ENCODE measurements at regions not wholly inside any gene's neighbourhood (a gene's known extent, or its start where the extent isn't known, plus 50 kb on each side); places are given as distances from the start of the nearest gene placed in this dataset.

GRCh38 chr12:23029185-23029584 is 404.2 kb downstream of the ETNK1 start:
- Histone ChIP-seq H3K4me1 (ENCODE audit: insufficient read depth, low read length) (no peaks in the 10 kb centered on the region), H3K4me3 (ENCODE audit: low read length) (no peak overlapping the region), H3K27me3 (ENCODE audit: control insufficient read depth in 1 of 2, insufficient read depth in 2 of 2, low read length in 2 of 2) (no peaks in the 10 kb centered on the region), H3K9me3 (ENCODE audit: control insufficient read depth in 1 of 2, insufficient read depth in 1 of 2, low read length in 2 of 2) (no peaks in the 10 kb centered on the region), H3K36me3 (ENCODE audit: insufficient read depth, low read length) (no peaks in the 10 kb centered on the region), H3K27ac (ENCODE audit: low read depth in 1 of 2, low read length in 2 of 2) (no peak overlapping the region)
- CTCF ChIA-PET: no interaction called here
- no peak for TF ChIP-seq CTCF (IDR thresholded peaks at IDR 0.05)
- intact Hi-C loops (cut with DNase I, micrococcal nuclease): no loop called here
- no peak overlapping the region for H3K27ac Mint-ChIP-seq
- POLR2A ChIA-PET: no interaction called here
- no peaks in the 10 kb centered on the region for H3K9me3 Mint-ChIP-seq
- H3K4me1 Mint-ChIP-seq (ENCODE audit: low read depth): no peaks in the 10 kb centered on the region
- DNase-seq (no peak), ATAC-seq (ENCODE audit: poor library complexity) (no peak)
- no peaks in the 10 kb centered on the region for H3K27me3 Mint-ChIP-seq
- no peak overlapping the region for H3K4me3 Mint-ChIP-seq
- no peaks in the 10 kb centered on the region for H3K36me3 Mint-ChIP-seq (ENCODE audit: low read depth)

- CTCF ChIA-PET: no interaction called here
- no peaks in the 10 kb centered on the region for H3K4me1 ChIP-seq (ENCODE audit: insufficient read depth, low read length)
- DNase-seq (no peak), ATAC-seq (ENCODE audit: poor library complexity) (no peak)
- H3K27ac Mint-ChIP-seq: no peak overlapping the region
- no peak overlapping the region for H3K4me3 ChIP-seq (ENCODE audit: low read length)
- no peaks in the 10 kb centered on the region for H3K27me3 ChIP-seq (ENCODE audit: control insufficient read depth in 1 of 2, insufficient read depth in 2 of 2, low read length in 2 of 2)
- H3K4me3 Mint-ChIP-seq: no peak overlapping the region
- H3K36me3 Mint-ChIP-seq (ENCODE audit: low read depth): no peaks in the 10 kb centered on the region
- H3K36me3 ChIP-seq (ENCODE audit: insufficient read depth, low read length): no peaks in the 10 kb centered on the region
- H3K9me3 Mint-ChIP-seq: peaks cover 3% of the 10 kb centered on the region
- intact Hi-C loops (cut with DNase I, micrococcal nuclease): no loop called here
- no peak overlapping the region for H3K27ac ChIP-seq (ENCODE audit: low read depth in 1 of 2, low read length in 2 of 2)
- POLR2A ChIA-PET: no interaction called here
- TF ChIP-seq CTCF (IDR thresholded peaks at IDR 0.05): no peak
- no peaks in the 10 kb centered on the region for H3K4me1 Mint-ChIP-seq (ENCODE audit: low read depth)
- no peaks in the 10 kb centered on the region for H3K9me3 ChIP-seq (ENCODE audit: control insufficient read depth in 1 of 2, insufficient read depth in 1 of 2, low read length in 2 of 2)
- H3K27me3 Mint-ChIP-seq: no peaks in the 10 kb centered on the region
These were observed 414.9 kb downstream of the ETNK1 start for GRCh38 chr12:23039834-23040233.

- ChIA-PET POLR2A (no interaction called here), CTCF (interaction anchor here (0.7 kb wide), 1 partner anchor 86 kb away, joined by 3 read pairs; no protein-coding TSS in a partner anchor)
- Mint-ChIP-seq H3K27me3 (no peaks in the 10 kb centered on the region), H3K36me3 (ENCODE audit: low read depth) (no peaks in the 10 kb centered on the region), H3K4me1 (ENCODE audit: low read depth) (no peaks in the 10 kb centered on the region), H3K27ac (no peak overlapping the region), H3K4me3 (no peak overlapping the region), H3K9me3 (peaks cover 1% of the 10 kb centered on the region)
- H3K4me3 ChIP-seq (ENCODE audit: low read length): no peak overlapping the region
- no peak for TF ChIP-seq CTCF (IDR thresholded peaks at IDR 0.05)
- H3K36me3 ChIP-seq (ENCODE audit: insufficient read depth, low read length): no peaks in the 10 kb centered on the region
- H3K9me3 ChIP-seq (ENCODE audit: control insufficient read depth in 1 of 2, insufficient read depth in 1 of 2, low read length in 2 of 2): no peaks in the 10 kb centered on the region
- DNase-seq: no peak
- intact Hi-C loops (cut with DNase I, micrococcal nuclease): no loop called here
- no peak overlapping the region for H3K27ac ChIP-seq (ENCODE audit: low read depth in 1 of 2, low read length in 2 of 2)
- no peaks in the 10 kb centered on the region for H3K27me3 ChIP-seq (ENCODE audit: control insufficient read depth in 1 of 2, insufficient read depth in 2 of 2, low read length in 2 of 2)
- no peak for ATAC-seq (ENCODE audit: poor library complexity)
- no peaks in the 10 kb centered on the region for H3K4me1 ChIP-seq (ENCODE audit: insufficient read depth, low read length)
These were observed 416.8 kb downstream of the ETNK1 start for GRCh38 chr12:23041774-23042173.

Measured in CD4-positive, alpha-beta T cell (primary cell).